Activated CD4-positive, alpha-beta T cell treated with anti-CD3 and anti-CD28 coated beads, Interleukin-2, amount 10 ng/mL, durations not matched to agents 7 days and 5 days (primary cell): ENCODE measurements at regions not wholly inside any gene's neighbourhood (a gene's known extent, or its start where the extent isn't known, plus 50 kb on each side); places are given as distances from the start of the nearest gene placed in this dataset.

ENCODE experiments used
- CTCF ChIA-PET: fragments of 350-600 bp; sonication (Branson Sonifier 250); formaldehyde crosslinking; loops from one replicate; lab custom pipeline; 2021; ENCODE audit warnings: antibody characterized with exemption; lab: Charles Lee
- POLR2A ChIA-PET: fragments of 350-600 bp; sonication (Branson Sonifier 250); formaldehyde crosslinking; loops from one replicate; lab custom pipeline; 2021; ENCODE audit warnings: antibody characterized with exemption; lab: Charles Lee
- DNase-seq: peaks from one replicate; pipeline ENCODE4 v3.0.0-alpha.2; 2020
- H3K27ac Mint-ChIP-seq: one replicate; pipeline ENCODE4 v1.8.0; 2021; ENCODE audit warnings: mild to moderate bottlenecking, moderate library complexity, mixed read lengths
- H3K27me3 Mint-ChIP-seq: one replicate; pipeline ENCODE4 v1.8.0; 2021; ENCODE audit warnings: mixed read lengths
- H3K36me3 Mint-ChIP-seq: one replicate; pipeline ENCODE4 v1.8.0; 2021; ENCODE audit warnings: low read depth, mixed read lengths
- H3K4me1 Mint-ChIP-seq: one replicate; pipeline ENCODE4 v1.8.0; 2021; ENCODE audit warnings: mixed read lengths
- H3K4me3 Mint-ChIP-seq: one replicate; pipeline ENCODE4 v1.8.0; 2021; ENCODE audit warnings: mild to moderate bottlenecking, moderate library complexity, mixed read lengths
- H3K9me3 Mint-ChIP-seq: one replicate; pipeline ENCODE4 v1.8.0; 2021; ENCODE audit warnings: mixed read lengths

DNA sequence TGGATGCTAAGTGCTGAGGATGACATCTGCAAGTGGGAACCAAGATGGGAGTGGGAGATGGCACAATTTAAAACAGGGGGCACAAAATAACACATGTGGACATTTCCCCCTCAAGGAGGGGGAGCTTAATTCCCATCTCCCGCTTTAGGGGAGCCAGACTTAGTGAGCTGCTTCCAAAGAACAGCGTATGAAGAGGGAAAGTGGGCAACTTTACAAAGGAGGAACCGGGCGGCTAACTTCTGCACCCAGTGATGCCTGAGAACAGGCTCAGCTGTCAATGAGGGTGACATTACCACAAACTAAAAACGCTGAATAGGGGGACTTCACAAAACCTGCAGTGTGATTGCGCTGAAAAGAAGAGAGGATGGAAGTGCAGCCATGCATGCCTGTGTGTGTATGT lies 95.5 kb upstream of the NXT1 start:
- H3K27me3 Mint-ChIP-seq: no peaks in the 10 kb centered on the region
- ChIA-PET CTCF (no interaction called here), POLR2A (no interaction called here)
- no peaks in the 10 kb centered on the region for H3K36me3 Mint-ChIP-seq
- no peaks in the 10 kb centered on the region for H3K9me3 Mint-ChIP-seq
- H3K27ac Mint-ChIP-seq: no peak overlapping the region
- DNase-seq: no peak
- H3K4me1 Mint-ChIP-seq: peaks cover 3% of the 10 kb centered on the region
- H3K4me3 Mint-ChIP-seq: no peak overlapping the region

DNA sequence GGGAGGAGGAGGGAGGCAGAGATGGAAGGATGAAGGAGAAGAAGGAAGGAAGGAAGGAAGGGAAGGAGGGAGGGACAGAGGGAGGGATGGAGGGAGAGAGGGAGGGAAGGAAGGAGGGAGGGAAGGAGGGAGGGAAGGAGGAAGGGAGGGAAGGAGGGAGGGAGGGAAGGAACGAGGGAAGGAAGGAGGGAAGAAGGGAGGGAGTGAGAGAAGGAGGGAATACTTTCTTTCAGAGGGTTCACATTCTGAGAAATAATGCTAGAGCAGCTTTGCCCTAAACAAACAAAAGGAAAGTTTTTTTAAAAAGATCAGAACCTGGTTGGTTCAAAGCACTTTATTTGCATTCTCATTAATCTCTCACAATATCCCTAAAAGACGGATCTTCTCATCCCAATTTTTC lies 96.1 kb upstream of the NXT1 start:
- Mint-ChIP-seq H3K27ac (no peak overlapping the region), H3K4me3 (no peak overlapping the region), H3K36me3 (no peaks in the 10 kb centered on the region), H3K9me3 (no peaks in the 10 kb centered on the region), H3K4me1 (peaks cover 3% of the 10 kb centered on the region), H3K27me3 (no peaks in the 10 kb centered on the region)
- no peak for DNase-seq
- ChIA-PET CTCF (interaction anchor here (0.8 kb wide), 1 partner anchor 87 kb away, joined by 3 read pairs; no protein-coding TSS in a partner anchor), POLR2A (no interaction called here)

DNA sequence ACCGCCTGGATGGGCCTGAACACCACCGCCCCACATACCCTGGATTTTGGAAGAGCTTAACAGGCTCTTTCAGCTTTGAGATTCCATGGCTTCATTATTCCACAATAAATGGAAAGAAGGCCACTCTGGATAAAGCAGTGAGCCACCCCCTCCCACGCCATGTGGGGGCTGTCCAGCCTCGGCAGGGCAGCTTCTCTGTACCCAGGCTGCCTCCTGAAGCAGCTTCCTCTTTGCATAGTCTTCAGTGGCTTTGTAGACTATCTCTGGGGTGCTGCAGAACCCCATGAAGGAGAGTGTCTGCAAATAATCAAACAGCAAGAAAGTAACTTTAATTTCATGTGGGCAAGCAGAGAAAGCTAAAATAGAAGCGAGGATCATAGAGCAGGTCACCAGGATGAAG lies 96.6 kb upstream of the NXT1 start:
- ChIA-PET CTCF (interaction anchor here (0.8 kb wide), 1 partner anchor 87 kb away, joined by 3 read pairs; no protein-coding TSS in a partner anchor), POLR2A (no interaction called here)
- no peak for DNase-seq
- Mint-ChIP-seq H3K36me3 (no peaks in the 10 kb centered on the region), H3K27ac (no peak overlapping the region), H3K27me3 (no peaks in the 10 kb centered on the region), H3K9me3 (no peaks in the 10 kb centered on the region), H3K4me3 (no peak overlapping the region), H3K4me1 (peaks cover 3% of the 10 kb centered on the region)

DNA sequence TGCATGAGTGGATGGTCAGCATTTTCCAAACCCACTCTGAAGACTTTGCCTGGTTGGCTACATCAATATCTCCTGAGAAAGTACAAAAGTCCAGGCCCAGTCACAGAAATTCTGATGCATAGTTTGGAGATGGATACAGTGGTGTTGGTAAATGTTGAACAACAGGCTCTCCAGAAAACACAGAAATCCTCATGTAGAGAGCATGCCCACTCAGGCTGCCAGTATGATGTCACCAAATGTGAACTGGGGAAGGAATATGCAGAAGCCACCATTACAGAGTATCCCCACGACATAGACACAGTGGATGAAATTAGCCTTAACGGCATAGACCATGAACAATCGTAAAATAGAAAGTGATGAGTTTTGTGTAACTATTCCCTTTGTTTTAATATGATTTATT lies 97.1 kb upstream of the NXT1 start:
- Mint-ChIP-seq H3K27ac (no peak overlapping the region), H3K9me3 (no peaks in the 10 kb centered on the region), H3K4me3 (no peak overlapping the region), H3K27me3 (no peaks in the 10 kb centered on the region), H3K36me3 (no peaks in the 10 kb centered on the region), H3K4me1 (peaks cover 2% of the 10 kb centered on the region)
- ChIA-PET POLR2A (no interaction called here), CTCF (interaction anchor here (0.8 kb wide), 1 partner anchor 88 kb away, joined by 3 read pairs; no protein-coding TSS in a partner anchor)
- DNase-seq: no peak

DNA sequence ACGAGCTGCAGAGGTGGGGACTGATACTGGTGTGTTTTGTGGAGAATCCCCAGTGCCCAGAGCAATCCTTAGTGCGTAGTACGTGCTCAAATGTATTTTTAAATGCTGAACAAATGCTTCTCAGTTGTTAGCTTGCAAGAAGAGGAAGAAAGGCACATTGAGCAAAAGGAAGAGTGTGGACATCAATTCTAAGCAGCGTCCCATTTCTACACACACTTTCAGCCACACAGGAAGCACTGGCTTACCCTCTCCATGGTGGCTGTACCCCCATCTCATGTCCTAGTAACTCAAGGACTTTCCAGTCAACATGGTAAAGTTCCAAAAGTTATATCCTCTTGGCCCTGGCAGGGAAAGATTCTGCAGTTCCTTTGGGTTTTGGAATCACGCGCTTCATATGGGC lies 98.8 kb upstream of the NXT1 start:
- CTCF ChIA-PET: no interaction called here

DNA sequence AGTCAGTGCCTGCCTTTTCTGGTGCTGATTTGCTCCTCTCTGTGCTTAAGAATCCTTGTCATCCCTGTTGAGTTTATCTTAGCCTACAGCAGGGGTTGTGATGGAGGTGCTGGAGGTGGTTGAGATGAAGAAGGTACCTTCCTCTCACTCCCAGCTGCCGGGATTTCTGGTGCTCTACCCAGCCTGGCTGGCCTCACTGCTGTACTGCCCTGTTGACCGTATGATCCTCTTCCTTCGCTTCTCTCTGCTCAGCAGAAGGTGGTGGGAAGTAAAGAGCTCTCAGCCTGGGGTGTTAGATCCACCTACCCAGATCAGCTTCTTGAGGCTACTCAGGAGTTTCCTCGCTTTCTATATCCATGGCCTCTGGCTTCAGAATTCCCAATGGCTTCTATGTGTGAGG lies 101.0 kb upstream of the NXT1 start:
- H3K27me3 Mint-ChIP-seq: no peaks in the 10 kb centered on the region
- H3K9me3 Mint-ChIP-seq: no peaks in the 10 kb centered on the region

More for the DNA sequence above, 98.8 kb upstream of the NXT1 start:
- Mint-ChIP-seq H3K9me3 (no peaks in the 10 kb centered on the region), H3K36me3 (no peaks in the 10 kb centered on the region), H3K27ac (no peak overlapping the region), H3K27me3 (no peaks in the 10 kb centered on the region), H3K4me1 (no peaks in the 10 kb centered on the region), H3K4me3 (no peak overlapping the region)
- POLR2A ChIA-PET: no interaction called here
- DNase-seq: no peak

DNA sequence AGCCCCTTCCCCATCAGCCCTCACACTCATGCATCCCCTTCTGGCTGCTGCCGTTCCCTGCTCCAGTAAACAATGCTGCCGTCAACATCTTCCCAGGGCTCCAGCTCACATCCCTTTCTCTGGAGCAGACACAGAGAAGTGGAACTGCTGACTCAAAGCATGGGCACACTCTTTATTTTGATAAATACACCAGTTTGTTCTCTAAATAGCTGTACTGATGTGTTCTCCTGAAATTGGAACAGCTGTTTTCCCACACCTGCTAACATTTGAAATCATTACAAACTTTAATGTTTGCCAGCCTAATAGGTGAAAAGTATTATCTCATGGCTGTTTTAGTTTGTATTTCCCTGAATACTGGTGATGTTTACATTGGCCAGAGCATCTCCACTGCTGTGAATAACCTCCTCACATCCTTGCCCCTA lies 102.1 kb upstream of the NXT1 start:
- CTCF ChIA-PET: no interaction called here
- Mint-ChIP-seq H3K4me1 (no peaks in the 10 kb centered on the region), H3K27me3 (no peaks in the 10 kb centered on the region), H3K9me3 (no peaks in the 10 kb centered on the region), H3K4me3 (no peak overlapping the region), H3K27ac (no peak overlapping the region), H3K36me3 (no peaks in the 10 kb centered on the region)
- POLR2A ChIA-PET: no interaction called here
- DNase-seq: no peak

More for the DNA sequence above, 101.0 kb upstream of the NXT1 start:
- Mint-ChIP-seq H3K36me3 (no peaks in the 10 kb centered on the region), H3K4me3 (no peak overlapping the region), H3K27ac (no peak overlapping the region), H3K4me1 (no peaks in the 10 kb centered on the region)
- ChIA-PET POLR2A (no interaction called here), CTCF (no interaction called here)
- DNase-seq: no peak

DNA sequence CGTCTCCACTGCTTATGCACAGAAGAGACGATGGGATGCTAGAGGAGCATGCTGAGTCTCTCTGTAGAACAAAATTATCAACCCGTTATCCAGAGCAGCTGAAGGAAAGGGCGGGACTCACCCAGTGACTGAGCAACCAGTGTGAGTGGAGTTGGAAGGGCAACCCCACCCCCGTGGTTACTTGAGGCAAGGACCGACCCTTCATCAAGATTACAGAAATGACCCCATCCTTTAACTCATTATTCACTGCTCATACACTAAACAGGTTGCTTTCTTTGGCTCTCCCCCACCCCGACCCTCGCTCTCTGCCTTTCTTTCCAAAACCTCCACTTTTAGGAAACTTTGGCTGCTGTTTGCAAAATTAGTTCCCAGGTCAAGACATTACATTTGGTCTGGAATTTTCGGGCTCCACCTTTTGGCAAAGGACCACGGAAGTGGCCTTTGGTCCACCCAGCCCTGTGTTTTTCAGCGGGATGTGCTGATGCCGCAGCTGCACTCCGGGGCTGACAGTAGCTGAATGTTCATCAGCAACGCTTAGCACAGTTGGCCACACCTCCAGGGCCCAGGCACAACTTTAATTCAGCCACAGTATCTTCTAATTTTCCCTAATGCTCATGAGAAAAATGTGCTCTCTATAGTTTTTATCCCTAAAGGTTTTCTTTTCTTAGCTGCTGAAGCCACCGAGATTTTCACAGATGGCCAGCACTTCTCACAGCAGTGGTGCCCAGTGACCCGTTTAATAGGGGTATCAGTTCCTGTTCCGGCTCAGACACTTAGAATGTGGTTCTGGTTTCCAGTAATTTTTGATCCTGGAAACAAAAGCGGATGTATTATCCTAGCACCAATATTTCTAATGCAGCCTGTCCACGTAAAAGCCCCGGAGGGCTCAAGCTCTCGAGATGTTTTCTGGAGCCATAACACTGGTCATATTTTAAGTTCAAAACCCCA lies 103.6 kb upstream of the NXT1 start:
- no peaks in the 10 kb centered on the region for H3K4me1 Mint-ChIP-seq
- ChIA-PET POLR2A (no interaction called here), CTCF (interaction anchor here (1.2 to 1.6 kb wide), 2 partner anchors 11 to 555 kb away, joined by 3 read pairs; no protein-coding TSS in a partner anchor)
- H3K36me3 Mint-ChIP-seq: no peaks in the 10 kb centered on the region
- DNase-seq: no peak
- H3K27ac Mint-ChIP-seq: no peak overlapping the region
- no peaks in the 10 kb centered on the region for H3K27me3 Mint-ChIP-seq
- no peaks in the 10 kb centered on the region for H3K9me3 Mint-ChIP-seq
- H3K4me3 Mint-ChIP-seq: no peak overlapping the region

DNA sequence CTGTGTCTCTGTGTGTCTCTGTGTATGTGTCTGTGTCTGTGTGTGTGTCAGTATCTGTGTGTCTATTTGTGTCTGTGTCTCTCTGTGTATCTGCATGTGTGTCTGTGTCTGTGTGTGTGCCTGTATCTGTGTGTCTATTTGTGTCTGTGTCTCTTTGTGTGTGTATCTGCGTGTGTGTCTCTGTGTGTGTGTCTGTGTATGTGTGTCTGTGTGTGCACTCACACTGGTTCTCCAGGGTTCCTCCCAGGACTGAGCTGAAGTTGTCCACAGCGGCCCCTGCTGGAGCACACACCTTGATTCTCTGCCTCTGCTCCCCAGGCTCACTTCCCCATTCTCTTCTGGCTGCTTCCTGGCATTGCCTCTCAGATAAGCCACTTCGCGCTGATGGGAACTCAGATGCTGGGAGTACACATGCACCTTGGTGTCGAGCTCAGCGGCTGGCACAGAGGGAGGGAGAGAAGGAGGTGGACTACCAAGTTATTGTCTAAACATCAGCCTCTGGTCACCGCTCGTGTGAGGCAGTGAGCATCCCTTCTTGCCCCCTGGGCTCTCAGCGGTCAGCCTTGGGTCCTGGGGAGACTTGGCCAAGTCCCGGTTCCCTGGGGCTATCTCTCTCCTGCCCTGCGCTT lies 104.9 kb upstream of the NXT1 start:
- H3K27ac Mint-ChIP-seq: no peak overlapping the region
- CTCF ChIA-PET: interaction anchor here (1.2 to 1.6 kb wide), 2 partner anchors 10 to 554 kb away, joined by 3 read pairs; no protein-coding TSS in a partner anchor
- no peaks in the 10 kb centered on the region for H3K4me1 Mint-ChIP-seq
- H3K9me3 Mint-ChIP-seq: peaks cover 2% of the 10 kb centered on the region
- H3K27me3 Mint-ChIP-seq: peaks cover 2% of the 10 kb centered on the region
- peak; percentile 34 for DNase-seq
- POLR2A ChIA-PET: no interaction called here
- H3K36me3 Mint-ChIP-seq: no peaks in the 10 kb centered on the region
- H3K4me3 Mint-ChIP-seq: no peak overlapping the region

DNA sequence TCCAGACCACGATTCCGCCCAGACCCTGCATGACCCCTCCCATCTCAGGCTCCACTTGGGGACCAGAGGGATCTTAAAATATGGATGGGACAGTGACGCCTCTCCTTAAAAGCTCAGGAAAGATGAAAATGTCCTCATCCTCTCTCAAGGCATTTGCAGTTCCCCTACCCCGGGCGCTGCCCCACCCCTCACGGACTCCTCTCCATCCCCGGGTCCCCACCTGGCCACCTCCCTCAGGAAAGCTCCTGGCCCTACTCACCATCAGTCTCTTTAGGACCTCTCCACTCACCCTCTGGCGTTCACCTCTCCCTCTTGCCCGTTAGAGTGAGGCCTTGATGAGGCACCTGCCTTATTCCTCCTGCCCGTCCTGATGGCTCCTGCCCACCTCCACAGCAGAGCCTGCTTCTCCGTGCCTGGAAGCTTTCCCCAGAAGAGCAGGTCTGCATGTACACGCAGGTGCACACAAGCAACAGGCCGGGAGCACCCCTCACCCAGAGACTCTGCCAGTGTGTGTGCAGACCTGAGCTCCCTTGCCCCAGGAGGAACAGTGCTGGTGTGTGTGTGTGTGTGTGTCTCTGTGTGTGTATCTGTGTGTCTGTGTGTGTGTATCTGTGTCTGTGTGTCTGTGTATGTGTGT lies 105.6 kb upstream of the NXT1 start:
- peaks cover 2% of the 10 kb centered on the region for H3K27me3 Mint-ChIP-seq
- H3K4me3 Mint-ChIP-seq: no peak overlapping the region
- POLR2A ChIA-PET: no interaction called here
- no peaks in the 10 kb centered on the region for H3K36me3 Mint-ChIP-seq
- no peaks in the 10 kb centered on the region for H3K4me1 Mint-ChIP-seq
- H3K9me3 Mint-ChIP-seq: peaks cover 3% of the 10 kb centered on the region
- no peak for DNase-seq
- no peak overlapping the region for H3K27ac Mint-ChIP-seq
- CTCF ChIA-PET: interaction anchor here (1.6 kb wide), 1 partner anchor 553 kb away, joined by 3 read pairs; no protein-coding TSS in a partner anchor

DNA sequence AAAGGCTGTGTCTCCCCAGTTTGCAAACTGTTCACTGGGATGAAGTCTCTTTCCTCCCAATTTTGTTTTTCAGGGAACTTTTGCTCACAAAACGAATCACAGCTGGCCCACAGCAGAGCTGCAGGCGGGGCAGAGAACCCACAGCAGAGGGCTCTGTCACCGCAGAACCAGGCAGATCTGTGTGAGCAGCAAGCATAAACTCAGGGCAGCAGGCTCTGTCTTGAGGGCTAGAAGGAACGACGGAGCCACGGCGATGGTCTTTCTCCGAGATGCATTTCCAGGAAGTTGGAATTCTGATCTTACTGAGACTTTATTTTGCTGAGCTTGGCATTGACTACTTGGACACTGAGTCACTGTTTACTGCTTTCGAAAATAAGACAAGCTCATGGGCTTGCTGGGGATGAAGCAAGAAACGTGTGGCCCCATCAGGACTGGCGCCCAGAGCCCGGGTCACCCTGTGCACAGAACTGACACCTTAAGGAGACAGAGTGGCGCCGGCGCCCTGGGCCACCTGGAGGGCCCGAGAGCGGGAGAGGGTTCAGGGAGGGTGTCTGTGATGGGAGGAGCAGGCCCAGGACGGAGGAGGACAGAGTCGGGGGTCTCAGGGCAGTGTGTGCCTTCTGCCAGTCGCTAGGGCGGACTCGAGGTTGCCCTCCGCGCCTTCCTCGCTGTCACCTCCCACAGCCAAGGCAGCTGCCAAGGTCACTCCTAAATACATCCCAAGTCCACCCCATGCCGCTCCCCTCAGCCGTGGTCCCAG lies 106.3 kb upstream of the NXT1 start:
- H3K36me3 Mint-ChIP-seq: no peaks in the 10 kb centered on the region
- CTCF ChIA-PET: interaction anchor here (0.7 kb wide), 1 partner anchor 280 kb away, joined by 3 read pairs; no protein-coding TSS in a partner anchor

DNA sequence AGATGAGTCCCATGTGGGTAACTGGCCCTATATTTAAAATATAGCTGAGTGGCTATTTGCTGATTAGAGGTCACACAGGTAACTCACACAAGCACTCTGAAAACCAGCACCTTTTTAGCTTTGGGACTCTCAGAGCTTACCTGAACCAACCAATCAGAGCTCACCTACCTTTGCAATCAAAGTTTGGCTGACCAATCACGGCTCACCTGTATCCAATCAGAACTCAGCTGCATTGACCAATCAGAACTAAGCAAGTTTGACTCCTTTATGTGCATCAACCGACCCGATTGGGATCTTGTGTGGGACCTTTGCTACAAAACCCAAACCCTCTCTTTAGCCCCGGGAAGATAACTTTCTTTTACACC lies 106.8 kb upstream of the NXT1 start:
- ChIA-PET CTCF (interaction anchor here (0.7 kb wide), 1 partner anchor 280 kb away, joined by 3 read pairs; no protein-coding TSS in a partner anchor), POLR2A (no interaction called here)
- Mint-ChIP-seq H3K4me1 (no peaks in the 10 kb centered on the region), H3K27ac (no peak overlapping the region), H3K27me3 (peaks cover 10% of the 10 kb centered on the region), H3K9me3 (peaks cover 3% of the 10 kb centered on the region), H3K4me3 (no peak overlapping the region), H3K36me3 (no peaks in the 10 kb centered on the region)
- DNase-seq: no peak

More for the DNA sequence above, 106.3 kb upstream of the NXT1 start:
- Mint-ChIP-seq H3K9me3 (peaks cover 3% of the 10 kb centered on the region), H3K27me3 (peaks cover 7% of the 10 kb centered on the region), H3K4me3 (no peak overlapping the region), H3K27ac (no peak overlapping the region), H3K4me1 (no peaks in the 10 kb centered on the region)
- POLR2A ChIA-PET: no interaction called here
- DNase-seq: no peak
